Stromal cell of bone marrow (primary cell): ENCODE measurements at regions not wholly inside any gene's neighbourhood (a gene's known extent, or its start where the extent isn't known, plus 50 kb on each side); places are given as distances from the start of the nearest gene placed in this dataset.

ENCODE experiments used
- DNase-seq: peaks from one replicate; pipeline ENCODE4 v3.0.0-alpha.2; 2012; ENCODE audit warnings: low read depth

- DNase-seq: peak; percentile 30
Observed at GRCh38 chr14:25150401-25150800, 100.5 kb upstream of the STXBP6 start.

- no peak for DNase-seq
Observed at GRCh38 chr14:25140411-25140810, 90.5 kb upstream of the STXBP6 start.

- DNase-seq: no peak
Observed at GRCh38 chr14:25136811-25137210, 86.9 kb upstream of the STXBP6 start.

GRCh38 chr14:25134184-25134583, 84.2 kb upstream of the STXBP6 start:
- no peak for DNase-seq

GRCh38 chr14:25132732-25133422, 82.9 kb upstream of the STXBP6 start:
- peak; percentile 30 for DNase-seq

- DNase-seq: no peak
Observed at GRCh38 chr14:25132094-25132493, 82.1 kb upstream of the STXBP6 start.

GRCh38 chr14:25122843-25123242, 72.9 kb upstream of the STXBP6 start:
- no peak for DNase-seq

- no peak for DNase-seq
Observed at GRCh38 chr14:25122211-25122610, 72.3 kb upstream of the STXBP6 start.

GRCh38 chr14:25121337-25122129, 71.6 kb upstream of the STXBP6 start:
- peak; percentile 77 for DNase-seq

- DNase-seq: no peak
Observed at GRCh38 chr14:25120261-25120660, 70.3 kb upstream of the STXBP6 start.

- DNase-seq: no peak
Observed at GRCh38 chr14:25118671-25119070, 68.7 kb upstream of the STXBP6 start.

GRCh38 chr14:25117342-25117741, 67.4 kb upstream of the STXBP6 start:
- DNase-seq: no peak

GRCh38 chr14:25116607-25117006, 66.7 kb upstream of the STXBP6 start:
- DNase-seq: no peak

- no peak for DNase-seq
Observed at GRCh38 chr14:25113394-25113793, 63.4 kb upstream of the STXBP6 start.

- peak; percentile 98 for DNase-seq
Observed at GRCh38 chr14:25111061-25111601, 61.2 kb upstream of the STXBP6 start.

- no peak for DNase-seq
Observed at GRCh38 chr14:25110106-25110505, 60.2 kb upstream of the STXBP6 start.

- DNase-seq: no peak
Observed at GRCh38 chr14:25108959-25109358, 59.0 kb upstream of the STXBP6 start.

- no peak for DNase-seq
Observed at GRCh38 chr14:25108291-25108690, 58.3 kb upstream of the STXBP6 start.

- DNase-seq: no peak
Observed at GRCh38 chr14:25103820-25104219, 53.9 kb upstream of the STXBP6 start.

- DNase-seq: no peak
Observed at GRCh38 chr14:25103271-25103670, 53.3 kb upstream of the STXBP6 start.

GRCh38 chr14:25102788-25103187, 52.8 kb upstream of the STXBP6 start:
- no peak for DNase-seq

GRCh38 chr14:25101276-25101675, 51.3 kb upstream of the STXBP6 start:
- no peak for DNase-seq
